Neural cell (in vitro differentiated cells): ENCODE measurements at regions not wholly inside any gene's neighbourhood (a gene's known extent, or its start where the extent isn't known, plus 50 kb on each side); places are given as distances from the start of the nearest gene placed in this dataset.

Source experiments
- H2AFZ ChIP-seq: fragments of 200-600, 300-800 bp; sonication (generic), shearing (Covaris generic); 2 replicates; pipeline ENCODE4 v1.6.0; 2014; ENCODE audit warnings: low read depth, mild to moderate bottlenecking, antibody characterized with exemption, low read length, moderate library complexity
- H3F3A ChIP-seq: fragments of 200-600 bp; shearing (Covaris generic); 2 replicates; pipeline ENCODE4 v1.6.1; 2016; ENCODE audit warnings: mild to moderate bottlenecking, moderate library complexity, mixed read lengths, antibody characterized with exemption, low read length; ENCODE audit not compliant: insufficient read depth, poor library complexity, severe bottlenecking
- H3K27ac ChIP-seq: fragments of 200-600, 300-800 bp; sonication (generic), shearing (Covaris generic); 2 replicates; pipeline ENCODE4 v1.5.1; 2014; ENCODE audit warnings: mild to moderate bottlenecking, low read length, moderate library complexity
- H3K27me3 ChIP-seq: fragments of 300-800, 200-600 bp; sonication (generic), shearing (Covaris generic); 2 replicates; pipeline ENCODE4 v1.6.0; 2014; ENCODE audit warnings: mild to moderate bottlenecking, low read depth, low read length, moderate library complexity; ENCODE audit not compliant: insufficient read depth
- H3K36me3 ChIP-seq: fragments of 300-800, 200-600 bp; sonication (generic), shearing (Covaris generic); 2 replicates; pipeline ENCODE4 v1.5.1; 2014; ENCODE audit warnings: mild to moderate bottlenecking, antibody characterized with exemption, low read length, moderate library complexity; ENCODE audit not compliant: insufficient read depth
- H3K4me2 ChIP-seq: fragments of 300-800, 200-600 bp; sonication (generic), shearing (Covaris generic); 2 replicates; pipeline ENCODE4 v1.6.0; 2014; ENCODE audit warnings: mild to moderate bottlenecking, low read length
- H3K4me3 ChIP-seq: fragments of 300-800, 200-600 bp; sonication (generic), shearing (Covaris generic); 2 replicates; pipeline ENCODE4 v1.5.1; 2014; ENCODE audit warnings: mild to moderate bottlenecking, low read length, moderate library complexity
- H3K79me2 ChIP-seq: fragments of 200-600 bp; shearing (Covaris generic); replicated peaks from 2 replicates; pipeline ENCODE4 v1.6.0; 2014; ENCODE audit warnings: mild to moderate bottlenecking, low read length, moderate library complexity; ENCODE audit not compliant: insufficient read depth
- H3K9ac ChIP-seq: fragments of 300-800, 200-600 bp; sonication (generic), shearing (Covaris generic); 2 replicates; pipeline ENCODE4 v1.6.1; 2016; ENCODE audit warnings: mild to moderate bottlenecking, low read length, mixed read lengths
- H3K9me2 ChIP-seq: fragments of 200-600 bp; shearing (Covaris generic); 2 replicates; pipeline ENCODE4 v1.6.1; 2016; ENCODE audit warnings: mild to moderate bottlenecking, low read length, mixed read lengths; ENCODE audit not compliant: insufficient read depth
- H3K9me3 ChIP-seq: fragments of 200-600, 300-800 bp; sonication (generic), shearing (Covaris generic); 2 replicates; pipeline ENCODE4 v1.6.1; 2016; ENCODE audit warnings: mild to moderate bottlenecking, mixed run types, low read length, moderate library complexity, mixed read lengths
- H4K20me1 ChIP-seq: fragments of 200-600 bp; shearing (Covaris generic); 2 replicates; pipeline ENCODE4 v1.6.1; 2016; ENCODE audit warnings: mild to moderate bottlenecking, mixed run types; ENCODE audit not compliant: insufficient read depth
- CTCF ChIP-seq: fragments of 450-650 bp; IDR thresholded peaks from 2 replicates; pipeline ENCODE4 v1.5.1; 2014; ENCODE audit warnings: antibody characterized with exemption, mild to moderate bottlenecking, moderate library complexity; ENCODE audit not compliant: poor library complexity, severe bottlenecking
- EP300 ChIP-seq: fragments of 450-650 bp; conservative IDR thresholded peaks from 2 replicates; pipeline ENCODE4 v1.6.1; 2014; ENCODE audit warnings: antibody characterized with exemption, mild to moderate bottlenecking, moderate library complexity; ENCODE audit not compliant: poor library complexity, severe bottlenecking
- EZH2 ChIP-seq: fragments of 200-600, 300-800 bp; shearing (Covaris generic), sonication (generic); IDR thresholded peaks from 2 replicates; pipeline ENCODE4 v1.6.1; 2014; ENCODE audit warnings: antibody characterized with exemption, low read length, borderline replicate concordance, mild to moderate bottlenecking; ENCODE audit not compliant: insufficient read depth, poor library complexity, severe bottlenecking
- MXI1 ChIP-seq: fragments of 450-650 bp; conservative IDR thresholded peaks from 2 replicates; pipeline ENCODE4 v1.6.1; 2014; ENCODE audit warnings: antibody characterized with exemption, mild to moderate bottlenecking; ENCODE audit not compliant: poor library complexity, severe bottlenecking
- POLR2AphosphoS5 ChIP-seq: IDR thresholded peaks from 2 replicates; pipeline ENCODE4 v1.6.1; 2012
- RAD21 ChIP-seq: fragments of 450-650 bp; conservative IDR thresholded peaks from 2 replicates; pipeline ENCODE4 v1.6.1; 2014; ENCODE audit warnings: antibody characterized with exemption, mild to moderate bottlenecking, moderate library complexity
- REST ChIP-seq: IDR thresholded peaks from 2 replicates; pipeline ENCODE4 v1.6.1; 2012; ENCODE audit warnings: borderline replicate concordance
- SMC3 ChIP-seq: fragments of 450-650 bp; conservative IDR thresholded peaks from 2 replicates; pipeline ENCODE4 v1.6.1; 2014; ENCODE audit warnings: antibody characterized with exemption, mild to moderate bottlenecking, moderate library complexity; ENCODE audit not compliant: poor library complexity
- TAF1 ChIP-seq: IDR thresholded peaks from 2 replicates; pipeline ENCODE4 v1.6.1; 2012; ENCODE audit warnings: low read depth

- Histone ChIP-seq H3K9me3 (no peaks in the 10 kb centered on the region), H3K27ac (no peak overlapping the region), H3K27me3 (no peaks in the 10 kb centered on the region), H3K4me2 (no peak overlapping the region), H3K4me3 (no peak overlapping the region), H3F3A (no peaks in the 10 kb centered on the region), H2AFZ (no peak overlapping the region), H3K36me3 (no peaks in the 10 kb centered on the region), H4K20me1 (no peaks in the 10 kb centered on the region), H3K9ac (no peak overlapping the region), H3K79me2 (no peaks in the 10 kb centered on the region), H3K9me2 (no peaks in the 10 kb centered on the region)
- no peak for TF ChIP-seq EZH2
- no peak for TF ChIP-seq POLR2AphosphoS5
- TF ChIP-seq RAD21: no peak
- TF ChIP-seq REST: no peak
- no peak for TF ChIP-seq EP300
- TF ChIP-seq SMC3: no peak
- TF ChIP-seq MXI1: no peak
- TF ChIP-seq CTCF: no peak
- TF ChIP-seq TAF1: no peak
Measured at GRCh38 chr5:159799701-159800100, 116.6 kb upstream of the ADRA1B start.

- no peaks in the 10 kb centered on the region for H3K9me2 ChIP-seq
- no peak overlapping the region for H2AFZ ChIP-seq
- H3K27ac ChIP-seq: no peak overlapping the region
- no peaks in the 10 kb centered on the region for H3K27me3 ChIP-seq
- TF ChIP-seq CTCF: no peak
- TF ChIP-seq SMC3: no peak
- TF ChIP-seq REST: no peak
- TF ChIP-seq TAF1: no peak
- no peak for TF ChIP-seq MXI1
- TF ChIP-seq POLR2AphosphoS5: no peak
- no peak for TF ChIP-seq EP300
- TF ChIP-seq EZH2: no peak
- no peak for TF ChIP-seq RAD21
- no peak overlapping the region for H3K4me2 ChIP-seq
- no peaks in the 10 kb centered on the region for H4K20me1 ChIP-seq
- H3K79me2 ChIP-seq: no peaks in the 10 kb centered on the region
- H3F3A ChIP-seq: no peaks in the 10 kb centered on the region
- H3K4me3 ChIP-seq: no peak overlapping the region
- H3K9me3 ChIP-seq: no peaks in the 10 kb centered on the region
- no peak overlapping the region for H3K9ac ChIP-seq
- H3K36me3 ChIP-seq: no peaks in the 10 kb centered on the region
Measured at GRCh38 chr5:159800131-159800840, 116.0 kb upstream of the ADRA1B start.
